Activated CD4-positive, alpha-beta T cell treated with anti-CD3 and anti-CD28 coated beads, Interleukin-2, amount 50 U/mL, for 16 hours (primary cell): ENCODE measurements at regions not wholly inside any gene's neighbourhood (a gene's known extent, or its start where the extent isn't known, plus 50 kb on each side); places are given as distances from the start of the nearest gene placed in this dataset.

Experiments used
- DNase-seq: peaks from one replicate; pipeline ENCODE4 v3.0.0-alpha.2; 2020

- DNase-seq: no peak
These were observed 103.7 kb upstream of the TENT5D start for GRCh38 chrX:80316526-80316925.

GRCh38 chrX:80317646-80318045 is 102.6 kb upstream of the TENT5D start:
- no peak for DNase-seq

- no peak for DNase-seq
These were observed 89.0 kb upstream of the TENT5D start for GRCh38 chrX:80331285-80331684.

- DNase-seq: no peak
These were observed 85.7 kb upstream of the TENT5D start for GRCh38 chrX:80334583-80334982.

GRCh38 chrX:80335062-80335830 is 85.0 kb upstream of the TENT5D start:
- DNase-seq: no peak

GRCh38 chrX:80354966-80355465 is 65.2 kb upstream of the TENT5D start:
- no peak for DNase-seq
